SHP77 treated with DMSO at 0.1 percent for 48 hours (cell line): ENCODE measurements at regions not wholly inside any gene's neighbourhood (a gene's known extent, or its start where the extent isn't known, plus 50 kb on each side); places are given as distances from the start of the nearest gene placed in this dataset.

Experiments
- DNase-seq: peaks from one replicate; lab custom pipeline; 2025; lab: John Stamatoyannopoulos, UW

DNA sequence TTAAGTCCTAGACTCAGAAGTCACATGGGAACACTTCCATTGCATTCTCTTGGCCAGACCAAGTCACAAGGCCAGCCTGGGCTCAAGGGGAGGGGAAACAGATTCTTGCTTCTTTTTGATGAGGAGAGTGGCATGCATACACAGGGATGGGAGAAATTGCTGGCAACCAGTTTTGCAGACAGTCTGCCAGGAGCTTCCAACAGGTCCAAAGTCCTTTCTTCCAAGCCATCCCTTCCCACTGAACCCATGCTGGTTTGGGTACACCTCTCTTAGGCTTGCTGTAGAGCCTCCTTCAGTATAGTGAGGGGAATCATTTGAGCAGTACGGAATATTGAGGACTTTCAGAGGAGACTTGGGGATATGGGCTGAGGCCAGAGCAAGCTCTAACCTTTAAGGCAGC is 267.8 kb downstream of the BCOR start:
- DNase-seq: no peak

DNA sequence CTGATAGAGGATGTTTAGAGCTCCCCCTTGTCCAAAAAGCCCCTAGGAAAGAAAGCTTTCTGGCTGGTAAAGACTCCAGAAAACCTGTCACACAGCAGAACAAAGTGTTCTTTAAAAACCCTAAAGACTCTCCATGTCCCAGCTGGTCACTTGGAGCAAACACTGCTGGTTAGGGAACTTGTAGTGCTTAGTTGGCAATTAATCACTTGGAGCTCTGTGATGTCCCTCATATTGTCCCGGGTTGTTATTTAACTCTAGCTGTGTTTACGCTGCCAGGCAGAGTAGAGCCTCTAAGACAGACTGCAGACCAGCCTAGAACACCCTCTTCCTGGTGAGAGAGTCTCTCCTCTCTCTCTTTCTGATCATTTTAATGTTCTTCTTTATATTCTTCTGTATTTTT is 267.3 kb downstream of the BCOR start:
- no peak for DNase-seq

DNA sequence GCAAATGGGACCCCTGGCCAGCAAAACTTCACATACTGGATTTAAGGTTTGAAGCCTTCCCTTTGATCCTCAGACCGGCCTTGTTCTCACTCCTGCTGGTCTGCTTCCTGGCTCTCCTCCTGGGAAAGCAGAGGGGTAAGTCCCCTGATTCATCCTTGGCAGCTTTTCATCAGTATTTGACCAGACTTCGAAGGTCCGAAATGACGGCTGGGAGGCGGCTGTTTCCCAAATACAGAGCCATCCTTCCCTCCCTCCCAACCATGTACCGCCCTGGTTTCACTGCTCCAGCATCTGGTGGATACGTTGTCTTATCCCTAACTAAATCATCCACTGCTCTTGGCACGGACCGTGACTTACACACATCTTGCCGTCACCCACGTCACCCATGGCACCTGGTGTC is 265.5 kb downstream of the BCOR start:
- DNase-seq: no peak

GRCh38 chrX:39834600-39834999 is 263.2 kb downstream of the BCOR start:
- DNase-seq: no peak

DNA sequence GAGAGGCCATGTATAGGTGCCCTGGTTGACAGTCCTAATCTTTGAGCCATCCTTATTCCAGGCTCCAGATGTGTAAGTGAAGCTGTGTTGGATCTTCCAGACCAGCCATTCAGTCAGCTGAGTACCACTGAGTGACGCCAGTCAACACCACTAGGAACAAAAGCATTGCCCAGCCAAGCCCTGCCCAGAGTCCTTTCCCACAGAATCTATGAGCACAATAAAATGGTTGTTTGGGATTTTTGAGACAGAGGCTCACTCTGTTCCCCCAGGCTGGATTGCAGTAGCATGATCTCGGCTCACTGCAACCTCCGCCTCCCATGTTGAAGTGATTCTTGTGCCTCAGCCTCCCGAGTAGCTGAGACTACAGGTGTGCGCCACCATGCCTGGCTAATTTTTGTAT is 262.5 kb downstream of the BCOR start:
- DNase-seq: no peak

- DNase-seq: no peak
Measured at GRCh38 chrX:39835776-39836175, 262.0 kb downstream of the BCOR start.

DNA sequence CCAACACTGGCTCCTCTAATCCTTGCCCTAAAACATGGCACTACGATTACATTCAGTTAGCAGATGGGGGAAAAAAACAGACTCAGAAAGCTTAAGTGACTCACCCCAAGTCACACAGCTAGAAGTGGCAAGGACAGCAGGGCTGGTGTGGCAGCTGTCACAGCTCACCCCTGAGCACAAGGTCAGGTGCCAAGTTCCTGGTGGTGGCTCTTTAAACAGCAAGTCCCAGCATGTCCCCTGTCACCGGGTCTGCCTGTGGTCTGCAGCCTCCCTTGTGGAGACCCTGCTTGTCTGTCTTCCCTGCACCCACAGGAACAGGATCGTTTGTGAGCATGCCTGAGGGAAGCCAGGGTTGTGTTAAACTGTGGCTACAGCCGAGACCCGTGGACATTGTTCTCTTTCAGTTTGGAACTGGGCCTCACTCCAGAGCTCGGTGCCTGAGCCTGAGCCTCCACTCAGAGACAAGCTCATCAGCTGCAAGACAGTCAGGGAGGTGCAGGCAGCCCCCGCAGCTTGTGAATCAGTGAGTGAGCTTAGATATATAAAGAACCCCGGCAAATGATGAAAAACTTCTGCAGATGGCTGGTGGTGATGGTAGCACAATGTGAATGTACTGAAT is 260.8 kb downstream of the BCOR start:
- DNase-seq: peak; percentile 5

GRCh38 chrX:39837688-39838087 is 260.1 kb downstream of the BCOR start:
- no peak for DNase-seq

DNA sequence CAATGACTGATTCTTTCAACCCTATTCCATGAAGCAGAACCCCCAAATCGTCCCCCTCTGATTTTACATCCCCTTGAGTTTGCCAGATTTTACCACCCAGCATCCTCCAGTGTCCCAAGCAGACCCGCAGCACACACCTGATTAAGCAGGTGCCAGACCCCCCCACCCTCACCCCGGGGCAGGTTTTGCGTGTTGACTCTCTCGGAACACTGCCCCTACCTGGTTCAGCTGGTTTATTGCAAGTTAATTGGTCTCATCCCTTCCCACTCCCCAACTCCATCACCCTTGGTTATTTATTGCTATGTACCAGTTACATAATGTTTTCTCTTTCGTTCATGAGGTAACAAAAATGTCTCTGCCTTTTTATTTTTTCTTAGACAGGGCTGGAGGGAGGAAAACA is 258.4 kb downstream of the BCOR start:
- no peak for DNase-seq

GRCh38 chrX:39840133-39840532 is 257.6 kb downstream of the BCOR start:
- DNase-seq: no peak

GRCh38 chrX:39840581-39841093 is 257.1 kb downstream of the BCOR start:
- DNase-seq: no peak

GRCh38 chrX:39841604-39842003 is 256.2 kb downstream of the BCOR start:
- DNase-seq: no peak

DNA sequence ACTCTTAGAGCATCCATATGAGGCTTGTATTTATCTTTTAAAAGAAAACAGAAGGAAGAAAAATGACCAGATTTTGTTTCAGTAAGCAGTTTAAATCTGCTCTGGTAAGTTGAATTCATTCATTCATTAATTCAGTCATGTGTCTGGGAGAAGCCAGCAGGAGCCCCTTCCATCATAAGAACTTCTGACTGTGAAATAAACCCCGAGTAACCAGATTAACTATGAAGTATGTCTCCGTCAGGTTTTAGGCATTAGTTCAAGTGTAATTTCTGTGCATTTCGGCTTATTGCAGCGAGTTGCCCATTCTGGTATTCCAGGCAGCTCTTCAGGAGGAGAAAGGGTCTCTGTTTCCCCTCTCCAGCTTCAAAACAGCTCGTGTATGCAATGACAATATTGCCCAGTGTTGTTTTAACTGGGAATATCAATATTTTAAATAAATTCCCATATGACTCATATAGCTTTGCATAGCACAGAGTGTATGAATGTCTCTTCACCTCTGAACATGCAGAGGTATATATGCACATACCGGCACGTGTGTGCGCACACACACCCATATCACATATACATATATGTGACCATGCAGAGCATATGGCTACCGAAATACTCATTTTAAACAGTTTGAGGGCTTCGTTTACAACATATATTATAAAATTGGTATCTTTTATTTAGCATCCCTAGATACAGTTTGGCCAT is 255.3 kb downstream of the BCOR start:
- DNase-seq: no peak

DNA sequence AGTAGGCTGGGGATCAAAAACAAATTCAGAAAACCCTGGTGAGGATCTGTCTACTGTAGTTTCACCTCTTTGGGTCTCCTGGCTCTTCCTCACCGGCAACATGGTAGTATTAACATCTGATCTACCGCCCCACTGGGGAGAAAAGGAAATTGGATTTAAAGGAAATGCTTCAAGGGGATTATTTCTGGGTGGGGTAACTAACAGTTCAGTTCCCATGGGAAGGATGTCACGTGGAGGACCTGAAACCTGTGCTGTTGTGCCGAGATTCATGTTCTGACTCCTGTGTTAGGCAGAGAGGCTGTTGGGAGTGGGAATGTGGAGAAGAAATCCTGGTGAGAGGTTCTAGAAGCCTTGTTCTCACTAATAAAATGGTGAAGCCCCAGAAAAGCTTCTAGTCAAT is 254.4 kb downstream of the BCOR start:
- no peak for DNase-seq

DNA sequence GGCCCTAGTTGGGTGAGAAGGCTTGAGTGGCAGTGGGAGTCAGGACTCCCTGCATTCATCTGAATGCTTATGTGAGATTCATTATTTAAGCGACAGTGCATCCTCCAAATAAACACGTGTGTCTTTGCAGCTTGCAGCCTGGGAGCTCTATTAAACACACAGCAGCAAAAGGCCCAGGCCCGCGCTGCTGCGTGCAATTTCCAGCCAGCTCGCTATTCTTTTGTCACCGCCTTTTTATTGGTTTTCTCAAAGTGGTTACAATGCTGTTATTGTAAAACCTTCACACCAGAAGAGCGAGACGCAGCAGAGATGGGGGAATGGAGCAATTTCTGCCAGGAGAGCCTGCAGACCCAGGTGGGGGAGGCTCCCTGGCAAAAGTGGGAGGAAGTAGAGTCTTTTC is 252.5 kb downstream of the BCOR start:
- no peak for DNase-seq

DNA sequence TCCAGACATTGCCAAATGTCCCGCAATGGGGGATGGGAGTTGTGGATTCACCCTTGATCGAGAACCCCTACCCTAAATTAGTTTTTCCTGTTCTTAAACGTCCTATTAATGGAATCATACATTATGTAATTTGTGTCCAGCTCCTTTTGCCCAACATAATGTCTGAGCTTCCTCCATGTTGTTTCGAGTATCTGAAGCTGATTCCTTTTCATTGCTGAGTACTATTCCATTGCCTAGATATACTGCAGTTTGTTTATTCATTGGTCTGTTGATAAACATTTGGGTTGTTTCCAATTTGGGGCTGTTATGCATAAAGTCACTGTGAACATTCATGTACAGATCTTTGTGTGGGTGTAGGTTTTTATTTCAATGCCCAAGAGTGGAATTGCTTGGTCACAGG is 251.3 kb downstream of the BCOR start:
- no peak for DNase-seq

- no peak for DNase-seq
Measured at GRCh38 chrX:39848243-39848642, 249.5 kb downstream of the BCOR start.

DNA sequence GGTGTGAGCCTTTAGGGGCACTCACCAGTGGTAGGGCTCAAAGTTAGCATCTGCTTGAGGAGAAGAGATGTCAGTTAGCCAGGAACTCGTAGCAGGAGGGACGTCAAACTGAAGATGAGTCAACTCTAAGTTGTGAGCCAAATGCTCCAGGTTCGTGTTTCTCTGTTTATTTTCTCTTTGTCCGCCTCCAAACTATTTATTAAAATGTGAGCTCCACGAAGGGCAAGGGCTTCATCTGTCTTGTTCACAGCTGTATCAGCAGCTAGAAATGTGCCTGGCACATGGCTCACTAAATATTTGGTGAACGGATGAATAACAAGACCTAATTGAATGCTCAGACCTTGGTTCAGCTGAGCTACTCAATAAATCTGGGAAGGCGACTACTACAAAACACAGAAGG is 248.9 kb downstream of the BCOR start:
- no peak for DNase-seq

DNA sequence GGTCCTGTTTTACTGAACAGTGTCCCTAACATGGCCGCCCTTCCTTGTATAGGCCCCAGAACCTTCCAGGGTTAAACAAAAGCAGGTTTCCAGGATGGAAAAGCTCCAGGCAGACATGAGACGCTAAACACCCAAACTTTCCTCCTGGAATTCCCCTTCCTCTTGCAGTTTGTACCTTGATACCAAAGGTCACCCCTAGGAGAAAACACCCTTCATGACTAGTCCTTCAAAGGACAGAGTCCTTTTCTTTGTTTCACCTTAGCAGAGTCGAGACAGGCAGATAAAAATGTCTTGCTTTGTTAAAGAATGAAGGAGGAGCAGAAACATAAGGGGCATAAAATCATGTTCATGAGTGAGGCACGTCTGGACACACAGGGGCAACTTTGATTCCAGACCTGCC is 247.5 kb downstream of the BCOR start:
- no peak for DNase-seq

DNA sequence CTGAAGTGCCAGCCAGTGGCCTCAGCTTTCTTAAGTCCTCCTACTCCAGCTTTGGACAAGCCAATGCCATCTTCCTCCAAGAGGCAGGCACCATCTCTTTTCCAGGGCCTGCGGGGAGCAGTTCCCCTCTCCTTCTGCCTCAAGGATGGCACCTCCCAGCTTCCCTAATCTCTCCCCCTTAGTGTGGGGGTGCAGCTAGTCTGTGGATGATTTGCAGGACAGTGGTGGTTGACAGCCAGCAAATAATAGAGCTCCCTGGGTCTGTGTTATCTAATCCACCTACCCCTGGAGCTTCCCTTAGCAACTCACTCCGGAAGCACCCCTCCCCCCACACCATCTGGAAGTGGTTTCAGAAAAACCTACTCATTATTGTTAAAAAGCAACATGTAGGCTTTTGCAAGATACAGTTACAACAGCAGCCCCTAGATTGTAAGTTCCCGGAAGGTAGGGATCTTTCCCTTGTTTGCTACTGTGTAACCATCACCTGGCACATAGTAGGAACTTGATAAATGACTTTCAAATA is 247.1 kb downstream of the BCOR start:
- no peak for DNase-seq

DNA sequence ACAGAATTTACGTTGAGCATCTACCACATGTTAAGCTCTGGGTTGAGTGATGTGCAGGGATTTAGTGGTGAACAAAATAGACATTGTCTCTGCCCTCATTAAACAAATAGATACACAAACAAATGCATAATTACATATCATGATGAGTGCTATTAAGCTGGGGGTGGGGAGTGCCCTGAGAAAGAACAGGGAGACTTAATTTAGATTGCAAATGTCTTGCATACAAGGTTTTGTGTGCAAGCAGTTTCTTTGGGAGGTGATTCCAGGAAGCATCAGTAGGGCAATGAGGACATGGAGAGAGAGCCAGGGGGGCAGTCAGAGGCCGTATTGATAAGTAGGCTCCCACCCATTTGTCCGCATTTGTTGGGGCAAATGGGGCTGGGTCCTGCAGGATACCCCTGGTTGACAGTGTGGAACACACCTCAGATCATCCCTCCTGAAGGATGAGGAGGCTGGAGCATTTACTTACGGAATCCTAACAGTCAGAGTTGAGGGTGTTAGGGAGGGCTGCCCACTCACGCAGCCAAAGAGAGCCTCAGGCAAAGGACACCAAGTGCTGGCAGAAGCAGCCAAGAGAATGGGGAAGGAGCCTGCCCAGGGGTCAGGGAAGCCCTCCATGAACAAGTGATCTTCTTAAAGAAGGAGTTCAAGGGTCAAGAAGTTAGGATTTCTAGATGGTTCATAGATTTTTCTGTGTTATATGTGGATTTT is 245.9 kb downstream of the BCOR start:
- DNase-seq: no peak

- no peak for DNase-seq
Measured at GRCh38 chrX:39852491-39852890, 245.3 kb downstream of the BCOR start.

DNA sequence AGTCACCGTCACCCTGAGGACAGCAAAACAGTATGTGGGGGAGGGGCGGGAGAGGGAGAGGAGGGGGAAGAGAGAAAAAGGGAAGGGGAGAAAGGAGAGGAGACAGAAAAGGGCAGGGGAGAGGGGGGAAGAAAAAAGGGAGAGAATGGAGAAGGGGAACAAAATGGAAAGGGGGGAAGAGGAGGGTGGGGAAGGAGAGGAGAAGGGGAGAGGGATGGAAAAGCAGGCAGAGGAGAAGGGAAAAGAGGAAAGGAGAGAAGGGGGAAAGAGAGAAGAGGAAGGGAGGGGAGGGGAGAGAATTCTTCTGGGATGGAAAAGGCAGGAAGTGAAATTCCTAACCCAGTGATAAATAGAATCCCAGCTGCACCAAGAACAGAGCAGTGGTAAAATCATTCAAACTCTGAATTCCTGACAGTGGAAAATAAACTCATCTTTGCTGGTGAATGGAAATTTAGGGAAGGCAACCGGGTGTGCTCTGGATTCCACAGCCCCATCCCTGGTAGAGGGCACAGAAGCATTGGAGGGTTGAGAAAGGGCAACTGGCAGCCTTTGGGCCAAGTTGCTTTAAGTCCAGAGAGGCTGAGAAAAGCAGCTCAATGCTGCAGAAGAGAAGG is 244.2 kb downstream of the BCOR start:
- DNase-seq: no peak
